ENCODE measurements at regions not wholly inside any gene's neighbourhood (a gene's known extent, or its start where the extent isn't known, plus 50 kb on each side); places are given as distances from the start of the nearest gene placed in this dataset.

DNA sequence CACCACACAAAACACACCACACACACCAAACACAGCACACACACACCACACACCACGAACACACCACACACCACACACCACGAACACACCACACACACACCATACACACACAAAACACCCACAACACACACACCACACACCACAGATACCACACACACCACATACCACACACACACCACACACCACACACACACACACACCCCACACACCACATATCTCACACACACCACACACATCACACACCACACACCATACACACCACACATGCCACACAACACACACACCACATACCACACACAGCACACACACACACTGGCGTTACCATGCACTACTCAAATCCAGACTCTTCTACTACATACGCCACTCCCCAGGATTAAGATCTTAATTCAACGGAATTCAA lies 118.9 kb upstream of the THBS2 start:
- Histone ChIP-seq H4K20me1 (ENCODE audit: insufficient read depth, low read length) (no peaks in the 10 kb centered on the region; the same call in 1 of the 2 replicates), H3K36me3 (ENCODE audit: insufficient read depth, low read length) (no peaks in the 10 kb centered on the region), H2AFZ (ENCODE audit: low read depth, low read length) (no peak overlapping the region), H3K9me3 (ENCODE audit: insufficient read depth, low read length, severe bottlenecking) (no peaks in the 10 kb centered on the region), H3K79me2 (ENCODE audit: insufficient read depth, low read length) (no peaks in the 10 kb centered on the region), H3K9ac (ENCODE audit: low read depth, low read length) (no peak overlapping the region), H3K4me3 (ENCODE audit: low read depth in 1 of 2, low read length in 2 of 2) (no peak overlapping the region), H3K4me2 (ENCODE audit: insufficient read depth, low read length) (no peak overlapping the region), H3K27me3 (ENCODE audit: insufficient read depth, low read length, poor library complexity) (no peaks in the 10 kb centered on the region), H3K4me1 (ENCODE audit: insufficient read depth, low read length) (no peaks in the 10 kb centered on the region), H3K27ac (ENCODE audit: low read length) (no peak overlapping the region)
- no peak for ATAC-seq (ENCODE audit: insufficient read depth, low read depth)
- no peak for DNase-seq
- no peak for TF ChIP-seq CTCF (IDR thresholded peaks at IDR 0.05; ENCODE audit: borderline replicate concordance, extremely low read depth, low read length, poor library complexity, severe bottlenecking)

GRCh38 chr6:169371344-169372127 lies 117.9 kb upstream of the THBS2 start:
- Histone ChIP-seq H3K9me3 (ENCODE audit: insufficient read depth, low read length, severe bottlenecking) (no peaks in the 10 kb centered on the region), H3K4me2 (ENCODE audit: insufficient read depth, low read length) (no peak overlapping the region), H3K36me3 (ENCODE audit: insufficient read depth, low read length) (no peaks in the 10 kb centered on the region), H3K9ac (ENCODE audit: low read depth, low read length) (no peak overlapping the region), H4K20me1 (ENCODE audit: insufficient read depth, low read length) (no peaks in the 10 kb centered on the region; the same call in 1 of the 2 replicates), H3K79me2 (ENCODE audit: insufficient read depth, low read length) (no peaks in the 10 kb centered on the region), H3K4me3 (ENCODE audit: low read depth in 1 of 2, low read length in 2 of 2) (no peak overlapping the region), H3K27ac (ENCODE audit: low read length) (no peak overlapping the region), H3K27me3 (ENCODE audit: insufficient read depth, low read length, poor library complexity) (no peaks in the 10 kb centered on the region), H2AFZ (ENCODE audit: low read depth, low read length) (no peak overlapping the region), H3K4me1 (ENCODE audit: insufficient read depth, low read length) (no peaks in the 10 kb centered on the region)
- ATAC-seq (ENCODE audit: insufficient read depth, low read depth), result peak; percentile 58
- DNase-seq, result peak; percentile 11
- TF ChIP-seq CTCF (IDR thresholded peaks at IDR 0.05; ENCODE audit: borderline replicate concordance, extremely low read depth, low read length, poor library complexity, severe bottlenecking), result no peak
- no peak for TF ChIP-seq EZH2 (IDR thresholded peaks at IDR 0.05; ENCODE audit: borderline replicate concordance, low read depth, low read length, severe bottlenecking)

- Histone ChIP-seq H2AFZ (ENCODE audit: low read depth, low read length) (no peak overlapping the region), H3K79me2 (ENCODE audit: insufficient read depth, low read length) (no peaks in the 10 kb centered on the region), H4K20me1 (ENCODE audit: insufficient read depth, low read length) (no peaks in the 10 kb centered on the region; the same call in 1 of the 2 replicates), H3K4me1 (ENCODE audit: insufficient read depth, low read length) (no peaks in the 10 kb centered on the region), H3K4me3 (ENCODE audit: low read depth in 1 of 2, low read length in 2 of 2) (no peak overlapping the region), H3K27ac (ENCODE audit: low read length) (no peak overlapping the region), H3K36me3 (ENCODE audit: insufficient read depth, low read length) (no peaks in the 10 kb centered on the region), H3K9ac (ENCODE audit: low read depth, low read length) (no peak overlapping the region), H3K4me2 (ENCODE audit: insufficient read depth, low read length) (no peak overlapping the region), H3K27me3 (ENCODE audit: insufficient read depth, low read length, poor library complexity) (no peaks in the 10 kb centered on the region), H3K9me3 (ENCODE audit: insufficient read depth, low read length, severe bottlenecking) (no peaks in the 10 kb centered on the region)
- TF ChIP-seq EZH2 (IDR thresholded peaks at IDR 0.05; ENCODE audit: borderline replicate concordance, low read depth, low read length, severe bottlenecking) (no peak), CTCF (IDR thresholded peaks at IDR 0.05; ENCODE audit: borderline replicate concordance, extremely low read depth, low read length, poor library complexity, severe bottlenecking) (no peak)
- no peak for DNase-seq
- 0 out of 3 replicates have a peak, but pooled peaks have one; percentile 30 for ATAC-seq (ENCODE audit: insufficient read depth, low read depth)
These were observed 117.2 kb upstream of the THBS2 start for GRCh38 chr6:169370666-169371343.
